ENCODE measurements at regions not wholly inside any gene's neighbourhood (a gene's known extent, or its start where the extent isn't known, plus 50 kb on each side); places are given as distances from the start of the nearest gene placed in this dataset.
"Not testable (repeated sequence)": the region's sequence is repeated elsewhere in the genome, so short reads cannot be mapped to it uniquely, and the experiment has no call there.

DNA sequence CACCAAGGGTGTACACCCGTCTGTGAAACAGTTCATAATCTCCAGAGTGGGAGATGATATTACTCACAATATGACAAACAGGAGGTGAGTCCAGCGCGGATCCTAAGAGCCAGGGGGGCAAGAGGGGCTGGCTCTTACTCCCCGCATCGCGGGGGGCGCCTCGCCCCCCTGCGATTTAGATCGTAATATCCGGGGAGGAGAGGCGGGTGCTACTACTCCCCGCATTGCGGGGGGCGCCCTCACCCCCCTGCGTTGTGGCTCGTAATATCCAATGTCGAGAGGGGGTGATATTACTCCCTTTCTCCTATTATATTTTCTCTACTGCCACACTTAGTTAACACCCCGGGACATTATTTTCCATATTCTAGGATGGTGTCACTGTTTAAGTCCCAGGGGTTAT lies 131.9 kb downstream of the ADRA2C start:
- TF ChIP-seq EZH2phosphoT487 (IDR thresholded peaks at IDR 0.05; ENCODE audit: insufficient read depth, low read depth) (no peak), EZH2 (IDR thresholded peaks at IDR 0.05; ENCODE audit: insufficient read depth, poor library complexity, severe bottlenecking) (no peak)
- peaks cover 11% of the 10 kb centered on the region for H3K4me1 ChIP-seq (ENCODE audit: insufficient read depth)
- 0 out of 2 replicates have a peak, but pooled peaks cover 6% of the 10 kb centered on the region for H3F3A ChIP-seq (ENCODE audit: insufficient read depth)
- in situ Hi-C loops (cut with MboI), result no loop called here
- no peak for DNase-seq
- H3K9ac ChIP-seq, result no peak overlapping the region
- H3K4me2 ChIP-seq (ENCODE audit: unreplicated experiment), result no peak overlapping the region
- WGBS, 2 experiments (ENCODE audit: low coverage in 1 of 2, low lambda C conversion rate in 2 of 2, missing lambda C conversion rate in 2 of 2), result 96 to 97% methylated on average over 18 to 19 of the region's 19 CpGs
- no peak overlapping the region for H2AFZ ChIP-seq
- no peak overlapping the region for H3K4me3 ChIP-seq
- H3K27ac ChIP-seq, result no peak overlapping the region
- no peaks in the 10 kb centered on the region for H3K9me2 ChIP-seq (ENCODE audit: insufficient read depth)
- H3K36me3 ChIP-seq (ENCODE audit: low read depth), result no peaks in the 10 kb centered on the region
- no peaks in the 10 kb centered on the region for H4K20me1 ChIP-seq (ENCODE audit: insufficient read depth)
- no peaks in the 10 kb centered on the region for H3K79me2 ChIP-seq (ENCODE audit: insufficient read depth)
- no peaks in the 10 kb centered on the region for H3K27me3 ChIP-seq (replicated peaks; ENCODE audit: insufficient read depth)
- H3K9me3 ChIP-seq (ENCODE audit: low read depth), result no peaks in the 10 kb centered on the region

DNA sequence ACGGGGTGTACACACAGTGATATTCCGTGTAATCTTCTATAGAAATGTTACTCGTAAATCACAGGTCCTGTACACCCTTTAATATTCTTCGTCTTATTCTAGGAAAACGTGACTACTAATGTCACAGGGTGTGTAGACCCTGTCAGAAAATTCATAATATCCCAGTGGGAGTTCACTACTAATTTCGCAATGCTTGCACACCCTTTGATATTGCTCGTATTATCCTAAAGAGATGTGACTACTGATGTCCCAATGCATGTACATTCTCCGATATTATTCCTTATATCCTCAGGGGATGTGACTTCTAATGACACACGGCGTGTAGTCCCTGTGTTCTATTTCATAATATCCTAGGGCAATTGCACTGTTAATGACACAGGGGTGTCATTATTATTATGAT lies 132.7 kb downstream of the ADRA2C start:
- H3K36me3 ChIP-seq (ENCODE audit: low read depth); H3K27ac ChIP-seq; H3K9me3 ChIP-seq (ENCODE audit: low read depth); H2AFZ ChIP-seq; H3K4me3 ChIP-seq; H3K9ac ChIP-seq; H3K79me2 ChIP-seq (ENCODE audit: insufficient read depth); H3K27me3 ChIP-seq (replicated peaks; ENCODE audit: insufficient read depth); DNase-seq; H3K4me2 ChIP-seq (ENCODE audit: unreplicated experiment); in situ Hi-C loops (cut with MboI); H3K9me2 ChIP-seq (ENCODE audit: insufficient read depth); H4K20me1 ChIP-seq (ENCODE audit: insufficient read depth): not testable (repeated sequence)
- WGBS, 2 experiments (ENCODE audit: low coverage in 1 of 2, low lambda C conversion rate in 2 of 2, missing lambda C conversion rate in 2 of 2), result 87 to 88% methylated on average over 10 of the region's 10 CpGs
- Histone ChIP-seq H3K4me1 (ENCODE audit: insufficient read depth) (peaks cover 19% of the 10 kb centered on the region), H3F3A (ENCODE audit: insufficient read depth) (peaks cover 13% of the 10 kb centered on the region; the same call in 1 of the 2 replicates)

DNA sequence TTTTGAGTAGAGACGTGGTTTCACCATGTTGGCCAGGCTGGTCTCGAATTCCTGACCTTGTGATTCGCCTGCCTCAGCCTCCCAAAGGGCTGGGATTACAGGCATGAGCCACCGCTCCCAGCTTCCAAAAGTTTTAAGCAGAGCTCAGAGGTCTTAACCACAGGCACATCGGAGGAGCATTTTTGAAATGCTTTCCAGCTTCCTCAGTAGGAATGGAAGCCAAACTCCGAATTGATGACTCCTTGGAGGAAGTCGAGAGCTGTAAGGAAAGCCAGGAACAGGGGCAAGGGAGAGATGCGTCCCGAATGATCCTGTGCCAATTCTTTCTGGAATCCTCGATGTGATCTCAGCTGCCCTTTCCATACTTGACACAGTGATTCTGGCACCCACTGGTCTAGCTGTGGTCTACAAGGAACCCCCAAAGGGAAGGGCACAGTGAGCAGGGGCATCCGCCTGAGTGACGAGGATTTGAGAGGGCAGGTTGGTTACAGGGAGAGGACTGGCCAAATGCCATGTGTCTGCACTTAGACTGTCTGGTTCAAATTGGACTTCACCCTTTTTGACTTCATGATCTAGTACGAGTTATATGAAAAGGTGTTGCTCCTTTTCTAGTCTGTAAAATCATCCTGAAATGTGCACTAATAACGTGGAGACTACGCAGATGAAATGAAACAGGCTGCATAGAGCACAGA lies 138.2 kb downstream of the ADRA2C start:
- H3K9me2 ChIP-seq (ENCODE audit: insufficient read depth); H3K9me3 ChIP-seq (ENCODE audit: low read depth); H3K79me2 ChIP-seq (ENCODE audit: insufficient read depth); H3K36me3 ChIP-seq (ENCODE audit: low read depth); in situ Hi-C loops (cut with MboI); H3K27me3 ChIP-seq (replicated peaks; ENCODE audit: insufficient read depth); H4K20me1 ChIP-seq (ENCODE audit: insufficient read depth): not testable (repeated sequence)
- H3K27ac ChIP-seq, result peak overlapping the region; percentile 80
- H3K4me2 ChIP-seq (ENCODE audit: unreplicated experiment), result peak overlapping the region; percentile 76
- peak overlapping the region; percentile 47 for H3K4me3 ChIP-seq
- peak; percentile 69 for DNase-seq
- peak overlapping the region; percentile 56 for H2AFZ ChIP-seq
- peaks cover 29% of the 10 kb centered on the region for H3K4me1 ChIP-seq (ENCODE audit: insufficient read depth)
- 6 to 9% methylated on average over 15 of the region's 15 CpGs for WGBS, 2 experiments (ENCODE audit: low coverage in 1 of 2, low lambda C conversion rate in 2 of 2, missing lambda C conversion rate in 2 of 2)
- peak overlapping the region; percentile 43 for H3K9ac ChIP-seq
- H3F3A ChIP-seq (ENCODE audit: insufficient read depth), result peaks cover 22% of the 10 kb centered on the region; the same call in 1 of the 2 replicates

DNA sequence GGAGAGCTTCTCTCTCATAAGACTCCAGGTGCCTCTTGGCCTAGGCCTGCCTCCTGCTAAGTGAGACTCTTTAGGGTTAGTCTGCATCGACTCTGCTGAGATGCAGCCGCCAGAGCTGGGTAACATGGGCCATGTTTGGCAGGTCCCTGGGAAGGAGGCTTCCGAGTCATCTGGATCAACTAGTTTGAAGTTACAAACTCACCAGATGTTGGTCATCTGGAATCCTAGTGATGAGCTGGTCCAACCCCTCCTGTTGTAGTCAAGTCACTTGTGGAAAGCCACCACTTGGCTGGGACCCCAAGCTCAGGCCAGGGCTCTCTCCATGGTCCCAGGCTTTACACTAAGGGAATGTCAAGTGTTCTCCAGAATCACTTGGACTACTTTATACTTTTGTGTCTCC lies 143.4 kb downstream of the ADRA2C start:
- H3F3A ChIP-seq (ENCODE audit: insufficient read depth); H3K9me2 ChIP-seq (ENCODE audit: insufficient read depth); H3K36me3 ChIP-seq (ENCODE audit: low read depth); H3K9ac ChIP-seq; H2AFZ ChIP-seq; H4K20me1 ChIP-seq (ENCODE audit: insufficient read depth); H3K79me2 ChIP-seq (ENCODE audit: insufficient read depth); in situ Hi-C loops (cut with MboI); H3K27me3 ChIP-seq (replicated peaks; ENCODE audit: insufficient read depth); H3K27ac ChIP-seq; H3K9me3 ChIP-seq (ENCODE audit: low read depth); H3K4me3 ChIP-seq; H3K4me1 ChIP-seq (ENCODE audit: insufficient read depth); H3K4me2 ChIP-seq (ENCODE audit: unreplicated experiment): not testable (repeated sequence)
- WGBS, 2 experiments (ENCODE audit: low coverage in 1 of 2, low lambda C conversion rate in 2 of 2, missing lambda C conversion rate in 2 of 2), result 62 to 66% methylated on average over 3 of the region's 3 CpGs
- peak; percentile 50 for DNase-seq

DNA sequence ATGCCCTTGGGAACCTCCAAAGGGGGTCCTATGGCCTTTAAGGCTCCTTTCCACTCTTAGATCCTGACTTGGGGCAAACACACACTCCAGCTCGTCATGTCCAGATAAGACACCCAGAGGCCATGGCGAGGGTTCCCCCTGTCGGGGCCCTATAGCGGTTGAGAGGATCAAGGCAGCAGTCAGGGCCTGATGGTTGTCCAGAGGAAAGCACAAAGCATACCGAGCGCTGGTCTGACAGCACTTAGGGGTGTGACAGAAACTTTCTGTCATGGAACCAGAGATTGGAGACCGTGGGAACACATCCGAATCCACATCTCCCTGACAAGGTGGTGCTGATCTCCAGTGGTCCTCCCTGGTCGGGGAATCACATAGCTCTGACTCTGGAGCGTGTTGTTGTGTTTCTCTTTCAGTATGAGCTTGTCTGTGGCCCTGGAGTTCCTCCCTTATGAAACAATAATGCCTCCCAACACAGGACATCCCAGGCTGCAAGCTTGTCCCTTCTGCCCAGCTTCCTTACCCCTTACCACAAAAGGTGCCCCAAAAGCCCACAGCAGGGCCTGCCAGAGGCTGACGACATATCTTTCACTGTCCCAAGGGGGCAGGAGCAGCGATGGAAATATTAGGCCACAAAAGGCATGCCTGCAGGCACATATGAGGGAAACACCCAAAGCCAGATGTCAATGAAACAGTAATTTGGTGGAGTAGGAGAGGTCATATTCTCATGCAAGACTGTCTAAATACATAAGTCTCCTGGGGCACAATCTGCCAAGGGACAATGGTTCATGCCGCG lies 144.2 kb downstream of the ADRA2C start:
- H3K27me3 ChIP-seq (replicated peaks; ENCODE audit: insufficient read depth); H3K4me1 ChIP-seq (ENCODE audit: insufficient read depth); H3K27ac ChIP-seq; H3F3A ChIP-seq (ENCODE audit: insufficient read depth); H3K4me3 ChIP-seq; H3K4me2 ChIP-seq (ENCODE audit: unreplicated experiment); H3K79me2 ChIP-seq (ENCODE audit: insufficient read depth); H3K36me3 ChIP-seq (ENCODE audit: low read depth); H2AFZ ChIP-seq; H3K9me3 ChIP-seq (ENCODE audit: low read depth); H3K9me2 ChIP-seq (ENCODE audit: insufficient read depth); H4K20me1 ChIP-seq (ENCODE audit: insufficient read depth); H3K9ac ChIP-seq; in situ Hi-C loops (cut with MboI): not testable (repeated sequence)
- WGBS, 2 experiments (ENCODE audit: low coverage in 1 of 2, low lambda C conversion rate in 2 of 2, missing lambda C conversion rate in 2 of 2), result 59 to 60% methylated on average over 14 of the region's 14 CpGs
- peak; percentile 10 for DNase-seq

All from GM23248 (cell line).